GM12878 (cell line): ENCODE measurements at regions not wholly inside any gene's neighbourhood (a gene's known extent, or its start where the extent isn't known, plus 50 kb on each side); places are given as distances from the start of the nearest gene placed in this dataset.

Experiments
- ATAC-seq: fragments of 200-7000 bp; cut with Tn5 transposase; 3 replicates; pipeline ENCODE4 v1.9.1; 2020; ENCODE audit warnings: mild to moderate bottlenecking, moderate library complexity
- BruUV-seq: library from RNA; stranded (reverse); fragments of 400-500 nt; replicated peaks from 2 replicates; lab custom pipeline; 2021; lab: Mats Ljungman, UMichigan
- CTCF ChIA-PET: fragments of 300-600 bp; sonication (Branson Sonifier 250); formaldehyde crosslinking; extraction: SDS; loops from one replicate; lab custom pipeline; 2021; ENCODE audit warnings: inconsistent platforms; lab: Yijun Ruan, JAX
- POLR2A ChIA-PET: fragments of 350-600 bp; formaldehyde crosslinking; extraction: SDS; loops from one replicate; lab custom pipeline; 2021; ENCODE audit warnings: inconsistent platforms; lab: Charles Lee
- RAD21 ChIA-PET: fragments of 300-600 bp; sonication (Branson Sonifier 250); formaldehyde crosslinking; loops from one replicate; lab custom pipeline; 2023; ENCODE audit warnings: antibody characterized with exemption; ENCODE audit not compliant: unreplicated experiment; lab: Charles Lee
- SMC1A ChIA-PET: fragments of 300-600 bp; sonication (Branson Sonifier 250); formaldehyde crosslinking; loops from one replicate; lab custom pipeline; 2023; ENCODE audit not compliant: unreplicated experiment, uncharacterized antibody; lab: Charles Lee
- DNase-seq: peaks from one replicate; pipeline ENCODE4 v3.0.0-alpha.2; 2011; ENCODE audit warnings: low read depth, low spot score
- FAIRE-seq: peaks from 3 replicates; lab custom pipeline; 2011; peaks lifted over from hg19 to GRCh38; lab: Jason Lieb, UNC
- H2AFZ ChIP-seq: 2 replicates; pipeline ENCODE4 v1.6.0; 2011; ENCODE audit warnings: low read depth, low read length, control low read depth; ENCODE audit not compliant: control insufficient read depth
- H3K27ac ChIP-seq: 2 replicates; pipeline ENCODE4 v1.5.1; 2011; ENCODE audit warnings: control low read depth; ENCODE audit not compliant: control insufficient read depth, insufficient read depth
- H3K27me3 ChIP-seq, 2 experiments: replicated peaks in 1 of 2; 2 replicates each; pipeline versions ENCODE4 v1.6.0 to v1.6.1; 2011; ENCODE audit warnings: low read length in 1 of 2; ENCODE audit not compliant: control insufficient read depth in 2 of 2, insufficient read depth in 2 of 2
- H3K36me3 ChIP-seq, 2 experiments: 2 replicates each; pipeline ENCODE4 v1.5.1; 2011; ENCODE audit warnings: low read length in 1 of 2; ENCODE audit not compliant: control insufficient read depth in 2 of 2, insufficient read depth in 2 of 2
- H3K4me1 ChIP-seq: 2 replicates; pipeline ENCODE4 v1.6.1; 2011; ENCODE audit warnings: mild to moderate bottlenecking, low read length, moderate library complexity, mixed read lengths; ENCODE audit not compliant: control insufficient read depth, insufficient read depth
- H3K4me2 ChIP-seq: 2 replicates; pipeline ENCODE4 v1.6.0; 2011; ENCODE audit warnings: control low read depth; ENCODE audit not compliant: control insufficient read depth, insufficient read depth
- H3K4me3 ChIP-seq: fragments of 200-600 bp; sonication (generic); 2 replicates; pipeline ENCODE4 v1.5.1; 2016
- H3K79me2 ChIP-seq: 2 replicates; pipeline ENCODE4 v1.6.0; 2011; ENCODE audit warnings: low read length; ENCODE audit not compliant: control insufficient read depth, insufficient read depth
- H3K9ac ChIP-seq: 2 replicates; pipeline ENCODE4 v1.8.0; 2011; ENCODE audit warnings: low read length, control low read depth, mixed read lengths; ENCODE audit not compliant: control insufficient read depth, insufficient read depth
- H3K9me3 ChIP-seq: replicated peaks from 3 replicates; pipeline ENCODE4 v1.5.1; 2011; ENCODE audit warnings: mild to moderate bottlenecking, low read length; ENCODE audit not compliant: control insufficient read depth, insufficient read depth
- H4K20me1 ChIP-seq: 2 replicates; pipeline ENCODE4 v1.6.0; 2011; ENCODE audit not compliant: control insufficient read depth, insufficient read depth
- ATF3 ChIP-seq: IDR thresholded peaks from 2 replicates; pipeline ENCODE4 v1.6.1; 2011; ENCODE audit warnings: low read depth, mild to moderate bottlenecking, low read length, moderate library complexity, borderline replicate concordance; ENCODE audit errors: extremely low read depth
- BCL3 ChIP-seq: IDR thresholded peaks from 2 replicates; pipeline ENCODE4 v1.6.1; 2011; ENCODE audit warnings: borderline replicate concordance, low read depth, mild to moderate bottlenecking, moderate library complexity, low read length; ENCODE audit not compliant: insufficient read depth, poor library complexity, severe bottlenecking
- EGR1 ChIP-seq, 2 experiments: IDR thresholded peaks; 1 replicate in 1 of 2; 2 replicates in 1 of 2; pipeline ENCODE4 v1.6.1; 2011 to 2012; ENCODE audit warnings: low read depth in 2 of 2, low read length in 2 of 2, borderline replicate concordance in 1 of 2, mild to moderate bottlenecking in 1 of 2, moderate library complexity in 1 of 2
- IRF3 ChIP-seq: fragments of 450-650 bp; IDR thresholded peaks from 2 replicates; pipeline ENCODE4 v1.6.1; 2014; ENCODE audit warnings: mild to moderate bottlenecking
- JUND ChIP-seq: IDR thresholded peaks from 2 replicates; pipeline ENCODE4 v1.6.1; 2012; ENCODE audit warnings: low read depth, mild to moderate bottlenecking, low read length, improper control_type of control experiment, moderate library complexity
- KAT2A ChIP-seq: conservative IDR thresholded peaks from 2 replicates; pipeline ENCODE4 v1.6.1; 2011; ENCODE audit warnings: low read depth, low read length; ENCODE audit not compliant: control insufficient read depth
- KDM1A ChIP-seq: fragments of 200-600 bp; sonication (generic); IDR thresholded peaks from 2 replicates; pipeline ENCODE4 v1.6.1; 2016; ENCODE audit warnings: borderline replicate concordance
- REST ChIP-seq: IDR thresholded peaks from 2 replicates; pipeline ENCODE4 v1.6.1; 2012; ENCODE audit warnings: mild to moderate bottlenecking, low read depth, low read length
- SMAD5 ChIP-seq: IDR thresholded peaks from 2 replicates; pipeline ENCODE4 v1.6.1; 2016; ENCODE audit warnings: antibody characterized with exemption, low read depth
- ZZZ3 ChIP-seq: IDR thresholded peaks from 2 replicates; pipeline ENCODE4 v1.6.1; 2011; ENCODE audit warnings: low read depth; ENCODE audit not compliant: control insufficient read depth, insufficient read length
- WGBS: methylation state at CpG from one replicate; pipeline ENCODE4 v1.1.6; 2016; ENCODE audit warnings: low lambda C conversion rate; ENCODE audit not compliant: insufficient replicate concordance, insufficient coverage; ENCODE audit errors: missing lambda C conversion rate; 5-methylcytosine and 5-hydroxymethylcytosine counted together
- in situ Hi-C: fragments of 300-500 bp; cut with MboI; formaldehyde crosslinking; loops from 9 replicates; pipeline ENCODE4 v1.14.3; 2018; ENCODE audit warnings: mixed read lengths
- intact Hi-C: fragments of 100-400 bp; cut with micrococcal nuclease; formaldehyde crosslinking; loops from one replicate; pipeline ENCODE4 v1.14.2; 2022; ENCODE audit not compliant: unreplicated experiment

- TF ChIP-seq JUND: no peak
Observed at GRCh38 chr21:17440969-17441368, 71.9 kb upstream of the CXADR start (continued).

- no peak overlapping the region for H3K4me2 ChIP-seq
Observed at GRCh38 chr21:17441370-17441769, 71.5 kb upstream of the CXADR start.

GRCh38 chr21:17442165-17442564 is 70.7 kb upstream of the CXADR start:
- Histone ChIP-seq H3K27me3 (no peaks in the 10 kb centered on the region), H2AFZ (no peak overlapping the region), H3K4me2 (no peak overlapping the region), H3K27ac (no peak overlapping the region), H4K20me1 (no peaks in the 10 kb centered on the region), H3K4me3 (no peak overlapping the region), H3K9me3 (no peaks in the 10 kb centered on the region), H3K9ac (no peak overlapping the region), H3K79me2 (no peaks in the 10 kb centered on the region), H3K4me1 (no peaks in the 10 kb centered on the region), H3K36me3 (no peaks in the 10 kb centered on the region)
- in situ Hi-C loops: no loop called here
- no peak for FAIRE-seq
- no peak for DNase-seq
- no TSS peak for BruUV-seq
- ChIA-PET CTCF (no interaction called here), SMC1A (no interaction called here), POLR2A (no interaction called here), RAD21 (no interaction called here)
- 7% methylated on average over 2 of the region's 2 CpGs for WGBS
- no peak for ATAC-seq
- intact Hi-C loops: no loop called here
- no peak for TF ChIP-seq ZZZ3
- no peak for TF ChIP-seq BCL3
- TF ChIP-seq IRF3: no peak
- TF ChIP-seq SMAD5: no peak
- no peak for TF ChIP-seq REST
- no peak for TF ChIP-seq KDM1A

More at GRCh38 chr21:17441370-17441769, 71.5 kb upstream of the CXADR start:
- in situ Hi-C loops (no loop called here), intact Hi-C loops (no loop called here)
- Histone ChIP-seq H4K20me1 (no peaks in the 10 kb centered on the region), H3K79me2 (no peaks in the 10 kb centered on the region), H3K9ac (no peak overlapping the region), H3K9me3 (no peaks in the 10 kb centered on the region), H2AFZ (no peak overlapping the region), H3K4me1 (no peaks in the 10 kb centered on the region), H3K27ac (no peak overlapping the region), H3K4me3 (no peak overlapping the region), H3K36me3 (no peaks in the 10 kb centered on the region), H3K27me3 (no peaks in the 10 kb centered on the region)
- FAIRE-seq (no peak), DNase-seq (no peak), ATAC-seq (no peak)
- ChIA-PET CTCF (interaction anchor here (0.6 kb wide), 1 partner anchor 29 kb away, joined by 3 read pairs; no protein-coding TSS in a partner anchor), POLR2A (no interaction called here), SMC1A (no interaction called here), RAD21 (no interaction called here)
- no TSS peak for BruUV-seq
- 0% methylated on average over 1 of the region's 1 CpG for WGBS
- TF ChIP-seq ATF3 (no peak), KAT2A (no peak), EGR1 (IDR thresholded peaks at IDR 0.05; ENCODE audit: borderline replicate concordance in 1 of 2, low read depth in 2 of 2, low read length in 2 of 2) (no peak)
